ENCODE measurements at regions not wholly inside any gene's neighbourhood (a gene's known extent, or its start where the extent isn't known, plus 50 kb on each side); places are given as distances from the start of the nearest gene placed in this dataset.
"Not testable (repeated sequence)": the region's sequence is repeated elsewhere in the genome, so short reads cannot be mapped to it uniquely, and the experiment has no call there.

DNA sequence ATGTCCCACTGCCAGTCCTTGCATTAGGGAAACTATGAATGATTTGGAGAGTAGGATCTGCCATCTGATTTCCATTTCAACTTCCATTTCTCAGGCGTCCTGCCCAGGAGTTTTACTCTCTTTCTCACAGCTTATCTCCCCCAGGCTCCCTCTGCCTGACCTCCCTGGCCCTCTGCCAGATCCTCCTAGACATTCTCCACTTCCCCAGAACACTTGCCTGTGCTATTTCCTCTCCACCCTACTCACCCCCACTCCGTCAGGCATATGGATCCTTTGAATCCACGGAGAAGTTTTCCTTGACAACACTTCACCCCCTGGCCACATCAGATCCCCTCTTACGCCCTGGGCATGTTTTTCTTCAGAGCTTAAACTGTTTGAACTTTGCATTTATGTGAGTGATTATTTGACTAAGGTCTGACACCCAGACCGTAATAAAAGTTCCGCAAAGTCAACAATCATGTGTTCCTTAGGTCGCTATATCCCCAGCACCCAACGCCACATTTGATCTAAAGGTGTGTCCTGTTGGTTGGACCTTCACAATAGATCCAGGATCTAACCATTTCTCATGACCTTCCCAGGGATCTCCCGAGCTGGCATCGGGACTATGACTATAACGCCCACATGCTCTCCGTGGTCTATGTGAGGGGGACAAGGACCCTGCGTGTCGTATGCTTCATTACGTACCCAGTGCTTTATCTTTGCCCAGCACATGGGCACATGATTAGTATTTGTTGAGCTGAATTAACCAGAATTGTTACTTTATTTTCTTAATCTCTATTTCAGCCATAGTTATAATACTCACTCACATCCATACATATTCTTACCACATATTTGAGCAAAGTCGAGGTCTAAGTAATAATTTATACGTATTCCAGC is 255.8 kb upstream of the FOXN3 start:
- H3K27me3 ChIP-seq (ENCODE audit: control insufficient read depth, insufficient read depth, low read length) = no peaks in the 10 kb centered on the region
- no peak overlapping the region for H3K27ac ChIP-seq
- no peak for TF ChIP-seq CTCF (IDR thresholded peaks at IDR 0.05)
- H2AFZ ChIP-seq = no peak overlapping the region
- H3K4me1 ChIP-seq = no peaks in the 10 kb centered on the region
- no peaks in the 10 kb centered on the region for H3K9me3 ChIP-seq (ENCODE audit: control insufficient read depth, low read length)
- H3K79me2 ChIP-seq = no peaks in the 10 kb centered on the region
- no peak overlapping the region for H3K9ac ChIP-seq
- no peak overlapping the region for H3K4me3 ChIP-seq (ENCODE audit: low read depth, low read length)
- no peaks in the 10 kb centered on the region for H3K36me3 ChIP-seq (ENCODE audit: control insufficient read depth, insufficient read depth, low read length)
- no peak overlapping the region for H3K4me2 ChIP-seq (ENCODE audit: low read length)

GRCh38 chr14:89669193-89669592 is 252.2 kb upstream of the FOXN3 start:
- Histone ChIP-seq H3K27me3 (ENCODE audit: control insufficient read depth, insufficient read depth, low read length) (no peaks in the 10 kb centered on the region), H3K4me2 (ENCODE audit: low read length) (no peak overlapping the region), H3K4me1 (no peaks in the 10 kb centered on the region), H3K36me3 (ENCODE audit: control insufficient read depth, insufficient read depth, low read length) (no peaks in the 10 kb centered on the region), H3K9me3 (ENCODE audit: control insufficient read depth, low read length) (no peaks in the 10 kb centered on the region), H3K79me2 (no peaks in the 10 kb centered on the region), H3K4me3 (ENCODE audit: low read depth, low read length) (no peak overlapping the region), H2AFZ (no peak overlapping the region), H3K27ac (no peak overlapping the region), H3K9ac (no peak overlapping the region)
- TF ChIP-seq CTCF (IDR thresholded peaks at IDR 0.05) = no peak

- H3K4me3 ChIP-seq (ENCODE audit: low read depth, low read length) = no peak overlapping the region
- H3K79me2 ChIP-seq = no peaks in the 10 kb centered on the region
- no peaks in the 10 kb centered on the region for H3K9me3 ChIP-seq (ENCODE audit: control insufficient read depth, low read length)
- TF ChIP-seq CTCF (IDR thresholded peaks at IDR 0.05) = no peak
- H3K27ac ChIP-seq = no peak overlapping the region
- H3K27me3 ChIP-seq (ENCODE audit: control insufficient read depth, insufficient read depth, low read length) = no peaks in the 10 kb centered on the region
- no peak overlapping the region for H3K4me2 ChIP-seq (ENCODE audit: low read length)
- no peak overlapping the region for H2AFZ ChIP-seq
- H3K36me3 ChIP-seq (ENCODE audit: control insufficient read depth, insufficient read depth, low read length) = no peaks in the 10 kb centered on the region
- no peaks in the 10 kb centered on the region for H3K4me1 ChIP-seq
- no peak overlapping the region for H3K9ac ChIP-seq
Observed at GRCh38 chr14:89667983-89668382, 250.9 kb upstream of the FOXN3 start.

- H2AFZ ChIP-seq; H3K36me3 ChIP-seq (ENCODE audit: control insufficient read depth, insufficient read depth, low read length); H3K4me3 ChIP-seq (ENCODE audit: low read depth, low read length); H3K4me2 ChIP-seq (ENCODE audit: low read length); H3K4me1 ChIP-seq; H3K27ac ChIP-seq; H3K9me3 ChIP-seq (ENCODE audit: control insufficient read depth, low read length); H3K79me2 ChIP-seq; H3K9ac ChIP-seq; H3K27me3 ChIP-seq (ENCODE audit: control insufficient read depth, insufficient read depth, low read length): not testable (repeated sequence)
Observed at GRCh38 chr14:89665300-89666081, 248.5 kb upstream of the FOXN3 start.

GRCh38 chr14:89661392-89661791 is 244.4 kb upstream of the FOXN3 start:
- no peaks in the 10 kb centered on the region for H3K4me1 ChIP-seq
- no peak overlapping the region for H3K4me2 ChIP-seq (ENCODE audit: low read length)
- no peaks in the 10 kb centered on the region for H3K9me3 ChIP-seq (ENCODE audit: control insufficient read depth, low read length)
- H2AFZ ChIP-seq = no peak overlapping the region
- no peak overlapping the region for H3K27ac ChIP-seq
- no peaks in the 10 kb centered on the region for H3K36me3 ChIP-seq (ENCODE audit: control insufficient read depth, insufficient read depth, low read length)
- no peak for TF ChIP-seq CTCF (IDR thresholded peaks at IDR 0.05)
- H3K4me3 ChIP-seq (ENCODE audit: low read depth, low read length) = no peak overlapping the region
- no peak overlapping the region for H3K9ac ChIP-seq
- no peaks in the 10 kb centered on the region for H3K27me3 ChIP-seq (ENCODE audit: control insufficient read depth, insufficient read depth, low read length)
- H3K79me2 ChIP-seq = no peaks in the 10 kb centered on the region

DNA sequence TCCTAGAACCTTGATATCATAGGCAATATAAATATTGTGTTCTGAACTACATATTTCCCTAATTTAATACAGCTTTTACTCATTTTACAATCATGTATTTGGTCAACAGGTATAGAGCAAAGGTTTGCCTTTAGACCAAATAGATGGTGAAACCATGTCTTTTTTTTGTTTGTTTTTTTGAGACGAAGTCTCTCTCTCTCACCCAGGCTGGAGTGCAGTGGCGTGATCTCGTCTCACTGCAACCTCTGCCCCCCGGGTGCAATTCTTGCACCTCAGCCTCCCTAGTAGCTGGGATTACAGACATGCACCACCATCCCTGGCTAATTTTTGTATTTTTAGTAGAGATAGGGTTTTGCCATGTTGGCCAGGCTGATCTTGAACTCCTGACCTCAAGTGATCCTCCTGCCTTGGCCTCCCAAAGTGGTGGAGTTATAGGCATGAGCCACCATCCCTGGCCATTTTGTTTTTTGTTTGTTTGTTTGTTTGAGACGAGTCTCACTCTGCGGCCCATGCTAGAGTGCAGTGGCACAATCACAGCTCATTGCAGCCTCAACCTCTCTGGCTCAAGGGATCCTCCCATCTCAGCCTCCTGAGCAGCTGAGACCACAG is 243.7 kb upstream of the FOXN3 start:
- H3K79me2 ChIP-seq; H3K27ac ChIP-seq; H3K36me3 ChIP-seq (ENCODE audit: control insufficient read depth, insufficient read depth, low read length); H3K9me3 ChIP-seq (ENCODE audit: control insufficient read depth, low read length); H3K9ac ChIP-seq; H3K4me1 ChIP-seq; H2AFZ ChIP-seq; H3K4me2 ChIP-seq (ENCODE audit: low read length); H3K4me3 ChIP-seq (ENCODE audit: low read depth, low read length); H3K27me3 ChIP-seq (ENCODE audit: control insufficient read depth, insufficient read depth, low read length): not testable (repeated sequence)
